ENCODE measurements at regions not wholly inside any gene's neighbourhood (a gene's known extent, or its start where the extent isn't known, plus 50 kb on each side); places are given as distances from the start of the nearest gene placed in this dataset.

DNA sequence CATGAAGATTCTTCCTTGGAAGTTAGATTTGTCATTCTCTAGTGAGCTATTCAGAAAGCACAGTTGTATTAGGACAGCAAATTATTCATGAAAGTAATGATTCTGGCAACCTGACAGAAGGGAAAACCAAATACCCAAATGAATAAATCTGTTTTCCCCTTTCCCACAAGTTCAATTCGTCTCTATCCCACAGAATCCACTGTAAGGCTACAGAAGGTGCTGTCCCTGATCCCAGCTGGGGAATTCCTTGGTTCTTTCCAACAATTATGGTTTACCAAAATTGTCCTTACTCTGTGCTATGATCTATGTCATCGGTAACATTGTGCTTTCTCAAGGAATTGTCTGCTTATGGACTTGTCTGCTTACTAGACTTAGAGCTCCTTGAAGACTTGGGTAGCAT is 104.2 kb downstream of the FASLG start:
- TF ChIP-seq, protein P1, sequence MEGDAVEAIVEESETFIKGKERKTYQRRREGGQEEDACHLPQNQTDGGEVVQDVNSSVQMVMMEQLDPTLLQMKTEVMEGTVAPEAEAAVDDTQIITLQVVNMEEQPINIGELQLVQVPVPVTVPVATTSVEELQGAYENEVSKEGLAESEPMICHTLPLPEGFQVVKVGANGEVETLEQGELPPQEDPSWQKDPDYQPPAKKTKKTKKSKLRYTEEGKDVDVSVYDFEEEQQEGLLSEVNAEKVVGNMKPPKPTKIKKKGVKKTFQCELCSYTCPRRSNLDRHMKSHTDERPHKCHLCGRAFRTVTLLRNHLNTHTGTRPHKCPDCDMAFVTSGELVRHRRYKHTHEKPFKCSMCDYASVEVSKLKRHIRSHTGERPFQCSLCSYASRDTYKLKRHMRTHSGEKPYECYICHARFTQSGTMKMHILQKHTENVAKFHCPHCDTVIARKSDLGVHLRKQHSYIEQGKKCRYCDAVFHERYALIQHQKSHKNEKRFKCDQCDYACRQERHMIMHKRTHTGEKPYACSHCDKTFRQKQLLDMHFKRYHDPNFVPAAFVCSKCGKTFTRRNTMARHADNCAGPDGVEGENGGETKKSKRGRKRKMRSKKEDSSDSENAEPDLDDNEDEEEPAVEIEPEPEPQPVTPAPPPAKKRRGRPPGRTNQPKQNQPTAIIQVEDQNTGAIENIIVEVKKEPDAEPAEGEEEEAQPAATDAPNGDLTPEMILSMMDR (IDR thresholded peaks at IDR 0.05), result no peak
- no peak for TF ChIP-seq POLR2A (IDR thresholded peaks at IDR 0.05)

All from adrenal gland (tissue), 5 donors.